ENCODE measurements at regions not wholly inside any gene's neighbourhood (a gene's known extent, or its start where the extent isn't known, plus 50 kb on each side); places are given as distances from the start of the nearest gene placed in this dataset.

- TF ChIP-seq RAD21 (conservative IDR thresholded peaks at IDR 0.05) = no peak
- TF ChIP-seq POLR2AphosphoS5 (IDR thresholded peaks at IDR 0.05) = no peak
- no peak for TF ChIP-seq CTCF (IDR thresholded peaks at IDR 0.05; ENCODE audit: poor library complexity, severe bottlenecking)
- no peak for TF ChIP-seq EP300 (conservative IDR thresholded peaks at IDR 0.05; ENCODE audit: poor library complexity, severe bottlenecking)
- TF ChIP-seq EZH2 (IDR thresholded peaks at IDR 0.05; ENCODE audit: borderline replicate concordance, insufficient read depth, low read length, poor library complexity, severe bottlenecking) = no peak
- TF ChIP-seq SMC3 (conservative IDR thresholded peaks at IDR 0.05; ENCODE audit: poor library complexity) = no peak
- no peak for TF ChIP-seq TAF1 (IDR thresholded peaks at IDR 0.05; ENCODE audit: low read depth)
- TF ChIP-seq REST (IDR thresholded peaks at IDR 0.05; ENCODE audit: borderline replicate concordance) = no peak
Observed at GRCh38 chr3:67286586-67286985, 288.5 kb downstream of the KBTBD8 start.

All from neural cell (in vitro differentiated cells).